ENCODE measurements at regions not wholly inside any gene's neighbourhood (a gene's known extent, or its start where the extent isn't known, plus 50 kb on each side); places are given as distances from the start of the nearest gene placed in this dataset.
"Not testable (repeated sequence)": the region's sequence is repeated elsewhere in the genome, so short reads cannot be mapped to it uniquely, and the experiment has no call there.

- in situ Hi-C loops (cut with HindIII; ENCODE audit: low sequenced_read_pairs), result no loop called here
These were observed 64.2 kb downstream of the DACT2 start for GRCh38 chr6:168255283-168255881.

- in situ Hi-C loops (cut with HindIII; ENCODE audit: low sequenced_read_pairs), result no loop called here
These were observed 67.3 kb downstream of the DACT2 start for GRCh38 chr6:168252267-168252666.

DNA sequence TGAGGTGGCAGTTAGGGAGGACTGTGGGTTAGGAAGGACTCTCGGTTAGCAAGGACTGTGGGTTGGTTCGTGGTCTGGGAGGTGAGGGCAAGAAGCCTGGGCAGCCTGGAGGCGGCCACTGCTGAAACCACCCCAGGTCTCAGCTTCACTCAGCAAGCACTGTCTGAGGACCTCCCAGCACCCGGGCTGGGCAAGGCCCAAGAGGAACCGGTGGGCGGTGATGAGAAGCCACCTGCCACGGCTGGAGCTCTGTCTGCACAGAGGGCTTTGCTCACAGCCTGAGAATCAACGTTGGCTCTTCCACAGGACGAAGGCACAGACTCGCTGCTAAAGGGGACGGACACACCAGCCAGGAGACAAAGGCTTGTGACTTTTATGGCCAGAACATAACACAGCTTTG is 69.3 kb downstream of the DACT2 start:
- in situ Hi-C loops (cut with HindIII; ENCODE audit: low sequenced_read_pairs), result no loop called here

- in situ Hi-C loops (cut with HindIII; ENCODE audit: low sequenced_read_pairs), result no loop called here
These were observed 69.8 kb downstream of the DACT2 start for GRCh38 chr6:168249746-168250145.

- in situ Hi-C loops (cut with HindIII; ENCODE audit: low sequenced_read_pairs), result no loop called here
These were observed 71.4 kb downstream of the DACT2 start for GRCh38 chr6:168248148-168248620.

GRCh38 chr6:168247443-168248147 is 72.0 kb downstream of the DACT2 start:
- in situ Hi-C loops (cut with HindIII; ENCODE audit: low sequenced_read_pairs), result no loop called here

DNA sequence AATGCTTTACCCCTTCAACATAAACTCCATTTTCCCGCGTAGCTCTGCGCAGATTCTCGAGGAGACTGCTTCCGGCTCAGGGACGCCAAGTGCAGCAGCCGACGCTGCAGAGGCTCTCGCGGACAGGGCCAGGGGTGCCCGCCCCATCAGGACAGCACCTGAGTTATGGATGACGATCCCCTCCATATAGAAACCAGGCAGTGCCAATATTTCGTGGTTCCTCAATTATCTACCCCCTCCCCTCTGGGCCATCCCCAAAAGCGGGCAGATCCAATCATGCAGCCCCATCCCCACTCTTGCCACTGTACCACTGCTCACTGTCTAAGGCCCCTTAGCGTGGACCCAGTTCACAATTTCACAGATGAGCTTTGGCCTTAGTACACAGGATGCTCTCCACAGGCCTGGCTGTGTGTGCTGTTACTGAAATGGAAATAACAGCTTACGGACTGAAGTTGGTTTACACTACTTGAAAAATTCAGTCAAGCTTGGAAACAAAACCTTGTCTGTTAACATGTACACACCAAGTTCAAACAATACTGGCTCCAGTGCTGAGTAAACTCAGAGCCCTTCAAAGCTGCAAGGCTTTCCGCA is 74.5 kb downstream of the DACT2 start:
- in situ Hi-C loops (cut with HindIII; ENCODE audit: low sequenced_read_pairs), result no loop called here

DNA sequence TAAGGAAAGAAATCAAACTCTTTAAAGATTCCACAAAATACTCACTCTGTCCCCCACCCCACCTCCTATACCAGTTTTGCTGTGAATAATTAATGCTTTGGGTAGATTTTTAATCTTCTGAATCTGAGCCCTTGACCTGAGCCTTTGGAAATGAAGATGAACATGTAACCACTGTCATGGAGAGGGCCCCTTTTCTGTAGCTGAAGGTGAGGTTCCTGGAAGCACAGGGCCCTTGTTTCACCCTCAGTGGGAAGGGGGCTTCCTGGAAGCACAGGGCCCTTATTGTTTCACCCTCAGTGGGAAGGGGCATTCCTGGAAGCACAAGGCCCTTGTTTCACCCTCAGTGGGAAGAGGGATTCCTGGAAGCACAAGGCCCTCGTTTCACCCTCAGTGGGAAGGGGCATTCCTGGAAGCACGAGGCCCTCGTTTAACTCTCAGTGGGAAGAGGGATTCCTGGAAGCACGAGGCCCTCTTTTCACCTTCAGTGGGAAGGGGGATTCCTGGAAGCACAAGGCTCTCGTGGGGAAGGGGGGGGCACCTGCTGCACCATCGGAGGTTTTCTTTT is 75.7 kb downstream of the DACT2 start:
- in situ Hi-C loops (cut with HindIII; ENCODE audit: low sequenced_read_pairs), result no loop called here

GRCh38 chr6:168242940-168243225 is 76.7 kb downstream of the DACT2 start:
- in situ Hi-C loops (cut with HindIII; ENCODE audit: low sequenced_read_pairs), result no loop called here

DNA sequence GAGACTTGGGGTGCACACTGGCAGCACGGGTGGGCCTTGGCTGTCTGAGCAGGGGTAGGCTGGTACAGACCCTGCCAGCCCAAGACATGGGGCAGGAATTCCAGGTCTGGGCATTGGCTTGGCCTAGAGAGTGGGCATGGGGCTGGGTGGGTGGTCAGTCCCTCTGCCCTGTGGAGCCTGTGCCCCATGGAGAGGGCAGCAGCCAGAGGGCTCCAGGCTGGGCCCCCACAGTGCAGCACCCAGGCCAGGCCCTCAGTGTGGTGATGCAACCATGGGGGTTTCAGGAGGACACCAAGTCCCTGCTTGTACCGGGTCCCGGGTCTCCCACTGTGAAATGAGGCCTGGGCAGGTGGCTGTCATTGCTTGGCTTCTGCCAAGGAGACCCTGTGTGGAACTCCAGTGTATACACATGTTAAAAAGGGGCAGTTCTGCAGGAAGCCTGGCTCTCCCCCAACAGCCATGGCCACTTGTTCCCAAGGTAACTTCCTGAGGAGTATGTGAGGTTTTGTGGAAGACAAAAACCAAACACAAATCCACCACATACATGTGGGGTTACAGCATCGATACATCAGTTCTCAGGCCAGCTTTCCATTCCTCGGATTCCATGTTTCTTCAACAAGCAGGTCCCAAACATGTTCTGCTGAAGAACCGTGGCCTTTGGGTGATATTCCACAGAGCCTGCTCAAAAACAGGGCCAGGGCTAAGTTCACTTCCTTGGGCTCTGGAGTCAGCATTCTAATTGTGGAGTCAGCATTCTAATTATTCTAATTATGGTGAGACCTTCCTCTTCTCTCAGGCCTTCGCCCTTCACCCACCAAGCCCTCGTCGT is 77.3 kb downstream of the DACT2 start:
- in situ Hi-C loops (cut with HindIII; ENCODE audit: low sequenced_read_pairs), result no loop called here

GRCh38 chr6:168240160-168240559 is 79.4 kb downstream of the DACT2 start:
- in situ Hi-C loops (cut with HindIII; ENCODE audit: low sequenced_read_pairs), result no loop called here

DNA sequence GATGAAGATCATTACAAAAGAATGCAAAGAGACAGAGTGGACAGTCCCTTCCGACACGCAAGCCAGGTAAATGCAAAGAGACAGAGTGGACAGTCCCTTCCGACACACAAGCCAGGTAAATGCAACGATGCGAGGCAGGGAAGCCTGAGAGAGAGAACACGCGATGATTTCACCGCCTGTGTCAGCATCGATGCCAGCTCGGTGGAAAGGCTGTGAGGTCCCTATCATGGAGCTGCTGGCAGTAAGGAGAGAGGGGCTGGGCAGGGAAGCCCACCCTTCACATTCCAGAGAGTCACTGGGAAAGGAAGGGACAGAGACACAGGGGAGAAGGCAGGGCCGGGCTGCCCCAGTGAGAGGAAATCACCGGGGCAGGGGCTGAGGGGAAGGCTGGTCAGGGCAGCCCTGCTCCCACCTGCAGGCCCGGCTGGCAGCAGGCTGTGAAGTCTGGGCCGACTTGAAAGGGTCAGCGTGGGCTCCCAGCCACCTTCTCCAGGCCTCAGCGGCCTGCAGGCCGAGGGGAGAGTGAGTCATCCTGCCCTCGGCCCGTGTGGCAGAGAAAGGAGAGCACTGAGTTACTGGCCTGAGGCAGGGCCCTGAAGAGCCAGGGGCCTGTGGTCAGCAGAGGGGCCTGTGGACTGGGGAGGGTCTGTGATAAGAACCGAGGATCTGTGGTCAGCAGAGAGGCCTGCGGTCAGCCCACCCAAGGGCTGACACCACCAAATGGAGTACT is 80.4 kb downstream of the DACT2 start:
- in situ Hi-C loops (cut with HindIII; ENCODE audit: low sequenced_read_pairs), result no loop called here

GRCh38 chr6:168238159-168238909 is 81.2 kb downstream of the DACT2 start:
- in situ Hi-C loops (cut with HindIII; ENCODE audit: low sequenced_read_pairs), result no loop called here

GRCh38 chr6:168233875-168234213 is 85.7 kb downstream of the DACT2 start:
- in situ Hi-C loops (cut with HindIII; ENCODE audit: low sequenced_read_pairs), result not testable (repeated sequence)

DNA sequence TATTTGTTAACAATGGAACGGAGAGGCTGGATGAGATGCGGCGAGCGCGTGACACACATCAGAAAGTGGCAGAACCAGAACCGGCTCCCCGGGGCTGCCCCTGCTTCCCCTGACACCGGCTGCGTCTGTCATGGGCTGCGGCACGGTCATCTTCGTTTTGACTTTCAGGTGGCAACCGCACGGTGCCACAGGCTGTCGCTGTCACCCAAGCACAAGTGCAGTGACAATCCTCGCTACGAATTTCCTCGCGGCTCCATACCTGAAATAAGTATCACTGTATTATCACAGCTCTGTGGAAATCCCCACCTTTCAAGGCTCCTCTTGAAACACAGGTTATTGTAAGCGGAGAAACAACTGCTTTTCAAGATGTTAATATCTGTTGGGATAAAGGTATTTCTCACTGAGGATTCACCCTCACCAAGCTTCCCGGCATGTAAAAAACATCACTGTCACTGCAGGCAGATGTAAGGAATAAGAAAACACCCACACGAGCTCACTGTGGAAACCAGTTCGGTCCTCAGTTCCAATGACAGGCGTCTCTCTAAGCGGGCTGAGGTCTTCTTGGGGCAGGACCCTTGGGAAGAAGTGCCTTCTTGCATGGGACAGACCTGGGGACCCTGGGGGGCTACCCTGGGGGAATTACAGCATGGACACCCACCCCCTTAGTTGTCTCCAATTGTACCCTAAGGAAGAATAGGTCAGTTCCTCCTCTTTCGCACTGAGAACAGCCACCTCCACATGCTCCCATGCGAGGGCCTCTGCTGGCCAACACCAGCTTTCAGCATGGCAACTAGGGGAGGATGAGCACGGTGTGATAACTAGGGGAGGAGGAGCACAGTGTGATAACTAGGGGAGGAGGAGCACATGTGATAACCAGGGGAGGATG is 86.3 kb downstream of the DACT2 start:
- in situ Hi-C loops (cut with HindIII; ENCODE audit: low sequenced_read_pairs), result no loop called here

DNA sequence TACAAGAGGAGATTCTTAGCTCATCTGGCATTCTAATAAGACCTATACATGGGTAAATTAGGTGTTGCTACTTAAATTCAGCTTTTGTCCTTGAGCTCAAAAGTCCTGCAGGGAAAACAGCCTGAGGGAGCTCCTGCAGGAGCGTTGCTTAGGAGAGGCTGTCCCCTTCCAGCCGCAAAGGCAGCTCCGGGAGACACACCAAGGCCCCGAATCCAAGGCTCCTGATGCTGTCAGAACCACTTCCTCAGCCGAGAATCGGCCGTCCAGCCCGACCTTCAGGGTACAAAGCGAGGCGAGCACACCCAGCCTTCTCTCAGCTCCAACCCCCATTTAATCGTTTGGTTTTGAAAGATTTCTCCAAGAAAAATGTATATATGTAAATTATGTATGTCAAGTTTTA is 87.0 kb downstream of the DACT2 start:
- in situ Hi-C loops (cut with HindIII; ENCODE audit: low sequenced_read_pairs), result no loop called here

DNA sequence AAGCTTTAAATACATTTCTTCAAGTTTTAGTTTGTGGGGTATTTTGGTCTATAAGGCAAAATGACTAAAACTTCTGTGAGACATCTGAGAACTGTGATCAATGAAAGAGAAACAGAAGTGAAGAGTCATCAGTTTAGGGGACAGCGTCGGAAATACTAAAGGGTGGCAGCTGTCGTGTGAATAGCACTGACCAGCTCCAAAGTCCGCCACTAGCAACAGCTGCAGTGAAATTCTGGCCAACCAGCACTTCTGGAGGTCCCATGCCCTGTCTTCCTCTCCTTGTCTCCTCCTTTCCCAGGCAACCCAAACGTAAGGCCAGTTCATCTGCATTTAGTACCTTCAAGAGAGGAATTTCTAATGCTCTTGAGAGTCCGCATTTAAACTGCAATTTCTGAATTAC is 87.5 kb downstream of the DACT2 start:
- in situ Hi-C loops (cut with HindIII; ENCODE audit: low sequenced_read_pairs), result no loop called here

- in situ Hi-C loops (cut with HindIII; ENCODE audit: low sequenced_read_pairs), result no loop called here
These were observed 88.1 kb downstream of the DACT2 start for GRCh38 chr6:168231393-168231957.

- in situ Hi-C loops (cut with HindIII; ENCODE audit: low sequenced_read_pairs), result no loop called here
These were observed 90.2 kb downstream of the DACT2 start for GRCh38 chr6:168229368-168229752.
